ENCODE measurements at regions not wholly inside any gene's neighbourhood (a gene's known extent, or its start where the extent isn't known, plus 50 kb on each side); places are given as distances from the start of the nearest gene placed in this dataset.

GRCh38 chr15:29448320-29448719 is 178.7 kb upstream of the NSMCE3 start:
- Histone ChIP-seq H3K27me3 (ENCODE audit: low read depth) (no peaks in the 10 kb centered on the region), H3K36me3 (replicated peaks) (no peaks in the 10 kb centered on the region), H3K4me1 (no peaks in the 10 kb centered on the region), H3K4me3 (no peak overlapping the region), H3K9me3 (no peaks in the 10 kb centered on the region)
- in situ Hi-C loops (cut with MboI; ENCODE audit: low sequenced_read_pairs), result no loop called here
- DNase-seq (ENCODE audit: low spot score in 2 of 2), result no peak

GRCh38 chr15:29446480-29446879 is 176.9 kb upstream of the NSMCE3 start:
- in situ Hi-C loops (cut with MboI; ENCODE audit: low sequenced_read_pairs), result no loop called here
- H3K27me3 ChIP-seq (ENCODE audit: low read depth), result no peaks in the 10 kb centered on the region
- no peaks in the 10 kb centered on the region for H3K9me3 ChIP-seq

GRCh38 chr15:29442532-29442931 is 172.9 kb upstream of the NSMCE3 start:
- in situ Hi-C loops (cut with MboI; ENCODE audit: low sequenced_read_pairs), result no loop called here
- Histone ChIP-seq H3K4me3 (no peak overlapping the region), H3K4me1 (no peaks in the 10 kb centered on the region), H3K27me3 (ENCODE audit: low read depth) (no peaks in the 10 kb centered on the region), H3K36me3 (replicated peaks) (no peaks in the 10 kb centered on the region), H3K9me3 (no peaks in the 10 kb centered on the region)
- no peak for DNase-seq (ENCODE audit: low spot score in 2 of 2)

More at GRCh38 chr15:29446480-29446879, 176.9 kb upstream of the NSMCE3 start:
- Histone ChIP-seq H3K4me1 (no peaks in the 10 kb centered on the region), H3K36me3 (replicated peaks) (no peaks in the 10 kb centered on the region), H3K4me3 (no peak overlapping the region)
- no peak for DNase-seq (ENCODE audit: low spot score in 2 of 2)

GRCh38 chr15:29440541-29440940 is 170.9 kb upstream of the NSMCE3 start:
- no peaks in the 10 kb centered on the region for H3K36me3 ChIP-seq (replicated peaks)
- no peaks in the 10 kb centered on the region for H3K9me3 ChIP-seq
- in situ Hi-C loops (cut with MboI; ENCODE audit: low sequenced_read_pairs), result no loop called here
- DNase-seq (ENCODE audit: low spot score in 2 of 2), result no peak
- H3K27me3 ChIP-seq (ENCODE audit: low read depth), result no peaks in the 10 kb centered on the region
- H3K4me1 ChIP-seq, result no peaks in the 10 kb centered on the region
- H3K4me3 ChIP-seq, result no peak overlapping the region

GRCh38 chr15:29438703-29439055 is 169.1 kb upstream of the NSMCE3 start:
- H3K27me3 ChIP-seq (ENCODE audit: low read depth), result no peaks in the 10 kb centered on the region
- in situ Hi-C loops (cut with MboI; ENCODE audit: low sequenced_read_pairs), result no loop called here
- DNase-seq (ENCODE audit: low spot score in 2 of 2), result no peak

GRCh38 chr15:29437888-29438702 is 168.5 kb upstream of the NSMCE3 start:
- in situ Hi-C loops (cut with MboI; ENCODE audit: low sequenced_read_pairs), result no loop called here
- no peak for DNase-seq (ENCODE audit: low spot score in 2 of 2)

More at GRCh38 chr15:29438703-29439055, 169.1 kb upstream of the NSMCE3 start:
- no peaks in the 10 kb centered on the region for H3K9me3 ChIP-seq
- H3K4me3 ChIP-seq, result no peak overlapping the region
- H3K4me1 ChIP-seq, result no peaks in the 10 kb centered on the region
- H3K36me3 ChIP-seq (replicated peaks), result no peaks in the 10 kb centered on the region

GRCh38 chr15:29435811-29436210 is 166.2 kb upstream of the NSMCE3 start:
- H3K27me3 ChIP-seq (ENCODE audit: low read depth), result no peaks in the 10 kb centered on the region
- H3K9me3 ChIP-seq, result no peaks in the 10 kb centered on the region
- in situ Hi-C loops (cut with MboI; ENCODE audit: low sequenced_read_pairs), result no loop called here
- DNase-seq (ENCODE audit: low spot score in 2 of 2), result no peak
- no peak overlapping the region for H3K4me3 ChIP-seq
- H3K4me1 ChIP-seq, result no peaks in the 10 kb centered on the region
- no peaks in the 10 kb centered on the region for H3K36me3 ChIP-seq (replicated peaks)

More at GRCh38 chr15:29437888-29438702, 168.5 kb upstream of the NSMCE3 start:
- H3K4me3 ChIP-seq, result no peak overlapping the region
- no peaks in the 10 kb centered on the region for H3K36me3 ChIP-seq (replicated peaks)
- H3K27me3 ChIP-seq (ENCODE audit: low read depth), result no peaks in the 10 kb centered on the region
- no peaks in the 10 kb centered on the region for H3K9me3 ChIP-seq
- H3K4me1 ChIP-seq, result no peaks in the 10 kb centered on the region

GRCh38 chr15:29434280-29434679 is 164.7 kb upstream of the NSMCE3 start:
- no peaks in the 10 kb centered on the region for H3K4me1 ChIP-seq
- H3K36me3 ChIP-seq (replicated peaks), result no peaks in the 10 kb centered on the region
- no peaks in the 10 kb centered on the region for H3K27me3 ChIP-seq (ENCODE audit: low read depth)
- no peaks in the 10 kb centered on the region for H3K9me3 ChIP-seq
- in situ Hi-C loops (cut with MboI; ENCODE audit: low sequenced_read_pairs), result no loop called here
- H3K4me3 ChIP-seq, result no peak overlapping the region
- DNase-seq (ENCODE audit: low spot score in 2 of 2), result no peak

GRCh38 chr15:29433507-29434248 is 164.1 kb upstream of the NSMCE3 start:
- in situ Hi-C loops (cut with MboI; ENCODE audit: low sequenced_read_pairs), result no loop called here
- Histone ChIP-seq H3K4me3 (no peak overlapping the region), H3K27me3 (ENCODE audit: low read depth) (no peaks in the 10 kb centered on the region), H3K9me3 (no peaks in the 10 kb centered on the region), H3K36me3 (replicated peaks) (no peaks in the 10 kb centered on the region), H3K4me1 (no peaks in the 10 kb centered on the region)
- no peak for DNase-seq (ENCODE audit: low spot score in 2 of 2)

- in situ Hi-C loops (cut with MboI; ENCODE audit: low sequenced_read_pairs), result no loop called here
- H3K27me3 ChIP-seq (ENCODE audit: low read depth), result no peaks in the 10 kb centered on the region
Measured at GRCh38 chr15:29433050-29433318, 163.4 kb upstream of the NSMCE3 start.

GRCh38 chr15:29432191-29433049 is 162.8 kb upstream of the NSMCE3 start:
- Histone ChIP-seq H3K9me3 (no peaks in the 10 kb centered on the region), H3K4me1 (no peaks in the 10 kb centered on the region), H3K27me3 (ENCODE audit: low read depth) (no peaks in the 10 kb centered on the region), H3K36me3 (replicated peaks) (no peaks in the 10 kb centered on the region), H3K4me3 (no peak overlapping the region)
- in situ Hi-C loops (cut with MboI; ENCODE audit: low sequenced_read_pairs), result no loop called here
- DNase-seq (ENCODE audit: low spot score in 2 of 2), result no peak

More at GRCh38 chr15:29433050-29433318, 163.4 kb upstream of the NSMCE3 start:
- Histone ChIP-seq H3K4me3 (no peak overlapping the region), H3K9me3 (no peaks in the 10 kb centered on the region), H3K4me1 (no peaks in the 10 kb centered on the region), H3K36me3 (replicated peaks) (no peaks in the 10 kb centered on the region)
- DNase-seq (ENCODE audit: low spot score in 2 of 2), result no peak

GRCh38 chr15:29430831-29431230 is 161.2 kb upstream of the NSMCE3 start:
- Histone ChIP-seq H3K9me3 (no peaks in the 10 kb centered on the region), H3K36me3 (replicated peaks) (no peaks in the 10 kb centered on the region), H3K4me3 (no peak overlapping the region), H3K27me3 (ENCODE audit: low read depth) (no peaks in the 10 kb centered on the region), H3K4me1 (no peaks in the 10 kb centered on the region)
- in situ Hi-C loops (cut with MboI; ENCODE audit: low sequenced_read_pairs), result no loop called here
- DNase-seq (ENCODE audit: low spot score in 2 of 2), result no peak

GRCh38 chr15:29430124-29430523 is 160.5 kb upstream of the NSMCE3 start:
- no peaks in the 10 kb centered on the region for H3K27me3 ChIP-seq (ENCODE audit: low read depth)
- no peak overlapping the region for H3K4me3 ChIP-seq
- no peaks in the 10 kb centered on the region for H3K4me1 ChIP-seq
- H3K9me3 ChIP-seq, result no peaks in the 10 kb centered on the region
- DNase-seq (ENCODE audit: low spot score in 2 of 2), result no peak
- H3K36me3 ChIP-seq (replicated peaks), result no peaks in the 10 kb centered on the region
- in situ Hi-C loops (cut with MboI; ENCODE audit: low sequenced_read_pairs), result no loop called here

GRCh38 chr15:29429584-29429983 is 160.0 kb upstream of the NSMCE3 start:
- H3K9me3 ChIP-seq, result no peaks in the 10 kb centered on the region
- H3K4me1 ChIP-seq, result no peaks in the 10 kb centered on the region
- DNase-seq (ENCODE audit: low spot score in 2 of 2), result no peak
- H3K27me3 ChIP-seq (ENCODE audit: low read depth), result no peaks in the 10 kb centered on the region
- H3K4me3 ChIP-seq, result no peak overlapping the region
- in situ Hi-C loops (cut with MboI; ENCODE audit: low sequenced_read_pairs), result no loop called here
- no peaks in the 10 kb centered on the region for H3K36me3 ChIP-seq (replicated peaks)

Data from HAP-1 (cell line).